ENCODE measurements at regions not wholly inside any gene's neighbourhood (a gene's known extent, or its start where the extent isn't known, plus 50 kb on each side); places are given as distances from the start of the nearest gene placed in this dataset.

DNA sequence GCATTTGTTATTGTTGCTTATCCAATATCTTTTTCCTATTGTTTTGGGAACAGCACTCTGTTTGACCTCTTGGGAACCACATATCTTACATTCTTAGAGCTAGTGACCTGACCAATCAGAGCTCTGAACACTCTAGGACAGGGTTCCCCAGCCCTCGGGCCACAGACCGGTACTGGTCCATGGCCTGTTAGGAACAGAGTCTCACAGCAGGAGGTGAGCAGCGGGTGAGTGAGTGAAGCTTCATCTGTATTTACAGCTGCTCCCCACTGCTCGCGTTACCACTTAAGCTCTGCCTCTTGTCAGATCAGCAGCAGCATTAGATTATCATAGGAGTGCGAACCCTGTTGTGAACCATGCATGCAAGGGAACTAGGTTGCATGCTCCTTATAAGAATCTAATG is 226.0 kb upstream of the TSHZ2 start:
- no peak for TF ChIP-seq CTCF (conservative IDR thresholded peaks at IDR 0.05)
- no peak overlapping the region for H3K27ac ChIP-seq

DNA sequence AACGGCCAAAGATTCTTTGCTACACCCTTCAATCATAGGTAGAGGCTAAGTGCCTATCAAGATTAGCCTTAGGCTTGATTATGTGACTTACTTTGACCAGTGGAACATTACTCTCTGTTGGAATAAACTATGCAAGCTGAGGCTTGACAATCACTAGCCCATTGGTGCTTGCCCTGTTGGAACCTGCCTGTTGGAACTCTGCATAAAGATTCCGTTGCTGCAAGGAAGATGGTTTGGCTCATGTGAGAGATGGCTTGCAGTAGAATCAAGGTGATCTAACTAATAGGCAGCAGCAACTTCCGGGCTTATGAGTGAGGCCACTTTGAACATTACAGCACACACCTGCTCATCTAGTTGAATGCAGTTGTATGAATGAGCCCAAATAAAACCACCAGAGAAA is 227.7 kb upstream of the TSHZ2 start:
- TF ChIP-seq CTCF (conservative IDR thresholded peaks at IDR 0.05) = no peak
- no peak overlapping the region for H3K27ac ChIP-seq

- H3K27ac ChIP-seq = no peak overlapping the region
- no peak for TF ChIP-seq CTCF (conservative IDR thresholded peaks at IDR 0.05)
Measured at GRCh38 chr20:52738081-52738480, 234.1 kb upstream of the TSHZ2 start.

DNA sequence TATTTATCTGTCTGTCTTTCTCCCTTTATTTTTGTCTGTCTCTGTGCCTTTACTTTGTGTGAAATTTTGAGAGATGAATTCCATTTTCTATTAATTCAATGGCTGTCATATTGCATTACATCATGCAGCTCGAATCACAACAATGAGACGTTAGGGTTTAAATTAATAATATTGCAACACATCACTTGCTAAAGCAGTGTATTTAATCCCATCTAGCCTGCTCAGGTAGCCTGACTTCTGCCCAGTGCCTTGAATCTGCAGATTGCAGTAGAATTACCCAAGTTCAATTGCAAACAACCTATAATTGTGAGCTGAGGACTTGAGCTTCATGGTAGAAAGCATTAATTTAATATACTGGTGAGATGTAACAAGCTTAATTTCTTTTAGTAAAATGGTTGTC is 235.7 kb upstream of the TSHZ2 start:
- no peak for TF ChIP-seq CTCF (conservative IDR thresholded peaks at IDR 0.05)
- H3K27ac ChIP-seq = no peak overlapping the region

DNA sequence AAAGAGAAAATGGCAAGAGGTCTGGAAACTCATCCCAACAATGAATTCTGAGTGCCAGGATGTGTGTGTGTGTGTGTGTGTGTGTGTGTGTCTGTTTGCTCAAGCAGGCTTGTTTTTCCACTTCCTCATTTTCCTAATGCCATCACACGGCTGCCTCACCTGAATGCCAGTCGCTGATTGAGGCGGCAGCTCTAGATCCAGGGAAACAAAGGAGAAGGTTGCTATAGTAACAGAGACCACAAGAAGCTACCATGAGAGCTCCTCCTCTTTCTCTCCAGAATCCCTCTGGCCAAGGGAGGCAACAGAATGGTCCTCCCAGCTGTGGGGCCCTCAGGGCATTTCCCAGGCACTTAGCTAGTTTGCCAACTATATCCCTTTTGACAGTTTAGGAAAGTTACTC is 241.1 kb upstream of the TSHZ2 start:
- no peak overlapping the region for H3K27ac ChIP-seq
- no peak for TF ChIP-seq CTCF (conservative IDR thresholded peaks at IDR 0.05)

- TF ChIP-seq CTCF (conservative IDR thresholded peaks at IDR 0.05) = no peak
- no peak overlapping the region for H3K27ac ChIP-seq
Measured at GRCh38 chr20:52727740-52728456, 244.3 kb upstream of the TSHZ2 start.

GRCh38 chr20:52724541-52724940 is 247.6 kb upstream of the TSHZ2 start:
- H3K27ac ChIP-seq = peak overlapping the region; percentile 38; the same call in 1 of the 2 replicates
- TF ChIP-seq CTCF (conservative IDR thresholded peaks at IDR 0.05) = no peak

Data from VCaP (cell line).